GM12874 (cell line): ENCODE measurements at regions not wholly inside any gene's neighbourhood (a gene's known extent, or its start where the extent isn't known, plus 50 kb on each side); places are given as distances from the start of the nearest gene placed in this dataset.

Source experiments
- TF ChIP-seq, protein P1 (sequence below): IDR thresholded peaks from 2 replicates; pipeline ENCODE4 v1.5.1; 2011; ENCODE audit warnings: low read depth, mild to moderate bottlenecking, control low read depth, low read length, moderate library complexity; ENCODE audit not compliant: insufficient read depth

DNA sequence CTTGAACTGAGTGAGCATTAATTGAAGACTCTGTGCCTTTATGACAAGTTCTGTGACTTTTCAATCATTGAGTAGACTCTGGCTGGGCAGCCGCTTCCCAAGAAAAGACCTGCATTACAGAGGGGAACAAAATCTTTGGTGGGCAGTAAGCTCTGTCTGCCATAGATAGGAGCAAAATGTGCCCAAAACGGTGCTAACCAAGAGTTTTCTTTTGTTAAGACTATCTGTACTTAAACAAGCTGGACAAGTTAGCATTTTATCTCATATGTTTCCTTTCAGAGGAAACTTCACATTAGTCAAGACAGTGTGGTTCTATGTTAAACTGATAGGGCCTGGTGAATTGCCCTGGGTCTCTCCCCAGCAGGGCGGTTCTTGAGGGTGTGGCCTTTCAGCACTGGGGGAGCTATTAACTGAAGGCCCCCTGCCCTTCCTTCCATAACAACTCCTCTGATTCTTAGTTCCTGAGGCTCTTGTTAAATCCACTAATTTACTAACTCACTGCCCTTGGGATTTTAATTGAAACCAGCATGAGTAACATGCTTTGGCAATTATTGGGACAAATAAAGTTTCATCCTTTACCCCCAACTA, 219.6 kb downstream of the KTN1 start:
- TF ChIP-seq, protein P1, sequence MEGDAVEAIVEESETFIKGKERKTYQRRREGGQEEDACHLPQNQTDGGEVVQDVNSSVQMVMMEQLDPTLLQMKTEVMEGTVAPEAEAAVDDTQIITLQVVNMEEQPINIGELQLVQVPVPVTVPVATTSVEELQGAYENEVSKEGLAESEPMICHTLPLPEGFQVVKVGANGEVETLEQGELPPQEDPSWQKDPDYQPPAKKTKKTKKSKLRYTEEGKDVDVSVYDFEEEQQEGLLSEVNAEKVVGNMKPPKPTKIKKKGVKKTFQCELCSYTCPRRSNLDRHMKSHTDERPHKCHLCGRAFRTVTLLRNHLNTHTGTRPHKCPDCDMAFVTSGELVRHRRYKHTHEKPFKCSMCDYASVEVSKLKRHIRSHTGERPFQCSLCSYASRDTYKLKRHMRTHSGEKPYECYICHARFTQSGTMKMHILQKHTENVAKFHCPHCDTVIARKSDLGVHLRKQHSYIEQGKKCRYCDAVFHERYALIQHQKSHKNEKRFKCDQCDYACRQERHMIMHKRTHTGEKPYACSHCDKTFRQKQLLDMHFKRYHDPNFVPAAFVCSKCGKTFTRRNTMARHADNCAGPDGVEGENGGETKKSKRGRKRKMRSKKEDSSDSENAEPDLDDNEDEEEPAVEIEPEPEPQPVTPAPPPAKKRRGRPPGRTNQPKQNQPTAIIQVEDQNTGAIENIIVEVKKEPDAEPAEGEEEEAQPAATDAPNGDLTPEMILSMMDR: no peak

- TF ChIP-seq, protein P1: no peak
Observed at GRCh38 chr14:55800156-55800785, 220.3 kb downstream of the KTN1 start.

GRCh38 chr14:55801121-55801520, 221.1 kb downstream of the KTN1 start:
- TF ChIP-seq, protein P1: no peak

- TF ChIP-seq, protein P1: no peak
Observed at GRCh38 chr14:55802986-55803872, 223.2 kb downstream of the KTN1 start.

GRCh38 chr14:55803873-55804553, 224.0 kb downstream of the KTN1 start:
- TF ChIP-seq, protein P1: no peak

- TF ChIP-seq, protein P1: no peak
Observed at GRCh38 chr14:55805250-55805649, 225.2 kb downstream of the KTN1 start.
